K562 (cell line): ENCODE measurements at regions not wholly inside any gene's neighbourhood (a gene's known extent, or its start where the extent isn't known, plus 50 kb on each side); places are given as distances from the start of the nearest gene placed in this dataset.
"Not testable (repeated sequence)": the region's sequence is repeated elsewhere in the genome, so short reads cannot be mapped to it uniquely, and the experiment has no call there.

ENCODE experiments used
- ATAC-seq: fragments of 200-7000 bp; cut with Tn5 transposase; 3 replicates; pipeline ENCODE4 v1.9.1; 2020; ENCODE audit warnings: moderate library complexity
- BruUV-seq: library from RNA; stranded (reverse); fragments of 400-500 nt; replicated peaks from 2 replicates; lab custom pipeline; 2021; lab: Mats Ljungman, UMichigan
- CTCF ChIA-PET: fragments of 300-600 bp; formaldehyde crosslinking; extraction: SDS; loops from one replicate; lab custom pipeline; 2021; ENCODE audit warnings: low intra/inter-chr PET ratio; lab: Yijun Ruan, JAX
- POLR2A ChIA-PET: fragments of 300-600, 350-650 bp; sonication (Branson Sonifier 250); formaldehyde crosslinking; extraction: SDS; loops from one replicate; lab custom pipeline; 2021; ENCODE audit warnings: antibody characterized with exemption, inconsistent platforms; lab: Yijun Ruan, JAX
- DNase-seq, 4 experiments: peaks; one replicate each; pipeline versions ENCODE4 v3.0.0 to v3.0.0-alpha.2; 2011 to 2018; ENCODE audit warnings: low spot score in 3 of 4, mixed read lengths in 3 of 4; ENCODE audit errors: extremely low read depth in 1 of 4
- FAIRE-seq: peaks from 2 replicates; lab custom pipeline; 2011; peaks lifted over from hg19 to GRCh38; lab: Jason Lieb, UNC
- H2AFZ ChIP-seq: 2 replicates; pipeline ENCODE4 v1.6.0; 2011; ENCODE audit warnings: low read depth, low read length, control low read depth, inconsistent platforms
- H3K27ac ChIP-seq: fragments of 200-600 bp; 3 replicates; pipeline ENCODE4 v1.8.0; 2011; ENCODE audit warnings: low read depth, mild to moderate bottlenecking, control low read depth, inconsistent platforms, low read length, moderate library complexity, mixed read lengths; ENCODE audit errors: extremely low read depth
- H3K27me3 ChIP-seq, 2 experiments: fragments of 300-600 bp in 1 of 2; 2 replicates in 1 of 2; 3 replicates in 1 of 2; pipeline versions ENCODE4 v1.6.0 to v1.8.0; 2011; ENCODE audit warnings: inconsistent platforms in 2 of 2, low read length in 2 of 2, mild to moderate bottlenecking in 1 of 2, mixed read lengths in 1 of 2, moderate library complexity in 1 of 2; ENCODE audit not compliant: control insufficient read depth in 2 of 2, insufficient read depth in 2 of 2
- H3K36me3 ChIP-seq: fragments of 300-600 bp; 3 replicates; pipeline ENCODE4 v1.8.0; 2011; ENCODE audit warnings: mild to moderate bottlenecking, low read length, inconsistent platforms; ENCODE audit not compliant: control insufficient read depth, insufficient read depth
- H3K4me1 ChIP-seq, 2 experiments: fragments of 200-600 bp in 1 of 2; replicated peaks in 1 of 2; 2 replicates in 1 of 2; 3 replicates in 1 of 2; pipeline versions ENCODE4 v1.5.1 to v1.8.0; 2011; ENCODE audit warnings: inconsistent platforms in 2 of 2, low read length in 2 of 2, mild to moderate bottlenecking in 1 of 2, mixed read lengths in 1 of 2, moderate library complexity in 1 of 2; ENCODE audit not compliant: control insufficient read depth in 2 of 2, insufficient read depth in 2 of 2
- H3K4me2 ChIP-seq: 2 replicates; pipeline ENCODE4 v1.6.1; 2011; ENCODE audit warnings: low read length, control low read depth, inconsistent platforms, mixed read lengths; ENCODE audit not compliant: insufficient read depth
- H3K4me3 ChIP-seq: fragments of 200-600 bp; sonication (generic), shearing (Covaris generic); 2 replicates; pipeline ENCODE4 v1.5.1; 2016; ENCODE audit warnings: control low read depth, inconsistent platforms
- H3K79me2 ChIP-seq: fragments of 200-600 bp; 3 replicates; pipeline ENCODE4 v1.8.0; 2011; ENCODE audit warnings: low read length, inconsistent platforms; ENCODE audit not compliant: control insufficient read depth, insufficient read depth
- H3K9ac ChIP-seq, 2 experiments: 2 replicates each; pipeline versions ENCODE4 v1.6.0 to v1.6.1; 2011; ENCODE audit warnings: low read depth in 2 of 2, low read length in 2 of 2, control low read depth in 1 of 2, inconsistent platforms in 1 of 2, mild to moderate bottlenecking in 1 of 2, mixed read lengths in 1 of 2; ENCODE audit not compliant: insufficient read depth in 1 of 2
- H3K9me1 ChIP-seq: one replicate; pipeline ENCODE4 v1.6.0; 2011; ENCODE audit warnings: inconsistent platforms, mild to moderate bottlenecking, low read length, moderate library complexity; ENCODE audit not compliant: control insufficient read depth, insufficient read depth
- H3K9me3 ChIP-seq: replicated peaks from 2 replicates; pipeline ENCODE4 v1.5.1; 2011; ENCODE audit warnings: low read depth, low read length, inconsistent platforms; ENCODE audit not compliant: control insufficient read depth, insufficient read depth
- H4K20me1 ChIP-seq: replicated peaks from 2 replicates; pipeline ENCODE4 v1.6.1; 2011; ENCODE audit warnings: low read length, inconsistent platforms, mixed read lengths; ENCODE audit not compliant: control insufficient read depth, insufficient read depth
- ADNP ChIP-seq: fragments of 200-800 bp; sonication (Bioruptor generic); IDR thresholded peaks from 2 replicates; pipeline ENCODE4 v1.6.1; 2016; ENCODE audit warnings: missing genetic modification characterization, missing compliant biosample characterization
- BCL6 ChIP-seq: fragments of 250-450 bp; sonication (Bioruptor Pico); IDR thresholded peaks from 2 replicates; pipeline ENCODE4 v1.4.0; 2020
- ESRRB ChIP-seq: fragments of 250-450 bp; sonication (Bioruptor Pico); IDR thresholded peaks from 2 replicates; pipeline ENCODE4 v1.5.0; 2020; ENCODE audit warnings: mild to moderate bottlenecking, moderate library complexity, borderline replicate concordance
- FIP1L1 ChIP-seq: fragments of 200-400 bp; formaldehyde crosslinking; IDR thresholded peaks from 2 replicates; pipeline ENCODE4 v1.6.1; 2018; ENCODE audit warnings: mild to moderate bottlenecking, low read depth, low read length; ENCODE audit not compliant: poor library complexity, severe bottlenecking
- MTA3 ChIP-seq: fragments of 450-650 bp; formaldehyde crosslinking; IDR thresholded peaks from 2 replicates; pipeline ENCODE4 v1.6.1; 2017; ENCODE audit warnings: mild to moderate bottlenecking, borderline replicate concordance
- POU5F1 ChIP-seq: fragments of 150-350 bp; IDR thresholded peaks from 2 replicates; pipeline ENCODE4 v1.6.1; 2014; ENCODE audit warnings: borderline replicate concordance, low read length, low read depth, mild to moderate bottlenecking; ENCODE audit not compliant: partially characterized antibody
- RBM25 ChIP-seq: fragments of 200-400 bp; formaldehyde crosslinking; IDR thresholded peaks from 2 replicates; pipeline ENCODE4 v1.6.1; 2018; ENCODE audit warnings: low read length, low read depth, moderate library complexity; ENCODE audit not compliant: severe bottlenecking
- SIN3B ChIP-seq: fragments of 450-650 bp; IDR thresholded peaks from 2 replicates; pipeline ENCODE4 v1.6.1; 2017; ENCODE audit warnings: low read depth, mild to moderate bottlenecking, moderate library complexity
- SP2 ChIP-seq: IDR thresholded peaks from 2 replicates; pipeline ENCODE4 v1.6.1; 2011; ENCODE audit warnings: mild to moderate bottlenecking, low read depth, low read length, moderate library complexity; ENCODE audit not compliant: poor library complexity, severe bottlenecking; ENCODE audit errors: extremely low read depth
- TGIF2 ChIP-seq: sonication (generic); formaldehyde crosslinking; IDR thresholded peaks from 2 replicates; pipeline ENCODE4 v1.8.1; 2022; ENCODE audit warnings: mild to moderate bottlenecking, missing genetic modification reagents, moderate library complexity
- TOE1 ChIP-seq, 2 experiments: fragments of 450-650 bp in 1 of 2; sonication (generic) in 1 of 2; formaldehyde crosslinking in 1 of 2; IDR thresholded peaks; 2 replicates each; pipeline versions ENCODE4 v1.7.1 to v1.8.0; 2016 to 2022; ENCODE audit warnings: borderline replicate concordance in 2 of 2, mild to moderate bottlenecking in 2 of 2, antibody characterized with exemption in 1 of 2, inconsistent platforms in 1 of 2, low read depth in 1 of 2, missing genetic modification reagents in 1 of 2, moderate library complexity in 1 of 2
- WGBS: fragments of 100-300 bp; shearing (Covaris generic); methylation state at CpG from one replicate; pipeline ENCODE4 v1.1.6; 2016; ENCODE audit warnings: low coverage, mixed read lengths; ENCODE audit not compliant: insufficient coverage; ENCODE audit errors: missing lambda C conversion rate; 5-methylcytosine and 5-hydroxymethylcytosine counted together
- in situ Hi-C: fragments of 300-500 bp; cut with MboI; formaldehyde crosslinking; loops from 4 replicates; pipeline ENCODE4 v1.15.0; 2018; ENCODE audit warnings: inconsistent platforms, mixed read lengths
- intact Hi-C: fragments of 100-400 bp; cut with micrococcal nuclease; formaldehyde crosslinking; loops from 2 replicates; pipeline ENCODE4 v1.14.2; 2022
- TF ChIP-seq, protein P1 (sequence below), 2 experiments: IDR thresholded peaks; 2 replicates each; pipeline ENCODE4 v1.6.1; 2011; ENCODE audit warnings: borderline replicate concordance in 1 of 2, control low read depth in 1 of 2, low read depth in 1 of 2, low read length in 1 of 2, mild to moderate bottlenecking in 1 of 2, mixed read lengths in 1 of 2, moderate library complexity in 1 of 2; ENCODE audit not compliant: insufficient read depth in 1 of 2, insufficient read length in 1 of 2, poor library complexity in 1 of 2, severe bottlenecking in 1 of 2; ENCODE audit errors: extremely low read depth in 1 of 2

DNA sequence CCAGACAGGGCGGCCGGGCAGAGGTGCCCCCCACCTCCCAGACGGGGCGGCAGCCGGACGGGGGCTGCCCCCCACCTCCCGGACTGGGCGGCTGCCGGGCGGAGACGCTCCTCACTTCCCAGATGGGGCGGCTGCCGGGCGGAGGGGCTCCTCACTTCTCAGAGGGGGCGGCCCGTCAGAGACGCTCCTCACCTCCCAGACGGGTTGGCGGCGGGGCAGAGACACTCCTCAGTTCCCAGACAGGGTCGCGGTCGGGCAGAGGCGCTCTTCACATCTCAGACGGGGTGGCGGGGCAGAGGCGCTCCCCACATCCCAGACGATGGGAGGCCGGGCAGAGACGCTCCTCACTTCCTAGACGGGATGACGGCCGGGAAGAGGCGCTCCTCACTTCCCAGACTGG is 68.5 kb upstream of the GPC4 start:
- intact Hi-C loops, H2AFZ ChIP-seq, H3K4me1 ChIP-seq, H3K4me2 ChIP-seq, BruUV-seq, H3K9me3 ChIP-seq, H3K9me1 ChIP-seq, H3K36me3 ChIP-seq, ATAC-seq, FAIRE-seq, H3K9ac ChIP-seq, H3K4me3 ChIP-seq, H3K27me3 ChIP-seq, H3K79me2 ChIP-seq, in situ Hi-C loops, DNase-seq, H4K20me1 ChIP-seq, H3K27ac ChIP-seq, CTCF ChIA-PET, POLR2A ChIA-PET: not testable (repeated sequence)
- WGBS: 0% methylated on average over 10 of the region's 34 CpGs

DNA sequence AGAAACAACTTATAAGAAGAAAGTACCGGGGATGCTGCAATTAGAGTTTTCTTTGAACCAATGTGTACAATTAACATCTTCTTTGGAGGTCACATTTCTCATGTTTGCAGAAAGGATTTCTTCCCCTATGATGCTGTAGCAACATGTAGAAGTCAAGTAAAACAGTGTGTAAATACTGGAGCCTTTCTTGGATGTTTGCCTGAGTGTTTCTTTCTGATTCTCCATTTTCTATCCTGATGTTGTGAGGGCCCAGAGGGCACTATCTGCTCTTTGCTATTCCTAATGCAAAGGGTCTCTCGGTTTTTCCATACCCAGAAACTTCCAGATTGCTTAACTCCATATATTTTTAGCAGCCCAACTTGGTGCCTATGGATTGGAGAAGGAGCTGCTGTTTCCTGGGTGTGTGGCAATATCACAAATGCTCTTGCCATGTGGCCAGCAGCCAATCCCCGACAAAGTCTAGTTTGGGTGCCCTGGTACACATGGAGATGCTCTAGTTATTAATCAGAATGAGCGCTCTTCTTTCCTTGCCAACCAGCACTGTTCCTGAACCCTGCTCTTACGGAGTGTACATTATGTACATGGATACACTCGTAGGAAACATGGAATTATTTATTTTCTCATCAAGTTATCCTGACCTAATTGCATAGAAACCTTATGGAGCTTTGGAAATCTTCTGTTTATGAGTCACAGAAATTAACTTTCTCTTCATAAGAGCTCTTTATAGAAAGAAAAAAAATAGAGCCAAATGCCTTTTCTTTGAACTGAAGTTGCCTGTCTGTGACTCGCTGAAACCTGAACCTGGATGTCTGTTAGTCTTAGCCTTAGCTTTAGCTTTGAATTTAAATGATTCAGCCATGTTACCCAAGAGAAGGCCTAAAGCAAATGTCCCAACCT is 67.0 kb upstream of the GPC4 start:
- Histone ChIP-seq H3K4me2 (no peak overlapping the region), H3K4me3 (no peak overlapping the region), H2AFZ (no peak overlapping the region), H3K27ac (no peak overlapping the region), H3K4me1 (no peaks in the 10 kb centered on the region), H4K20me1 (no peaks in the 10 kb centered on the region), H3K79me2 (no peaks in the 10 kb centered on the region), H3K36me3 (no peaks in the 10 kb centered on the region), H3K9ac (no peak overlapping the region), H3K9me1 (no peaks in the 10 kb centered on the region), H3K27me3 (no peaks in the 10 kb centered on the region), H3K9me3 (no peaks in the 10 kb centered on the region)
- TF ChIP-seq TGIF2 (CRISPR knock-in tag) (no peak), BCL6 (CRISPR knock-in tag) (no peak), SP2 (no peak), POU5F1 (no peak), FIP1L1 (no peak), RBM25 (no peak), ESRRB (CRISPR knock-in tag) (no peak), ADNP (tag) (no peak), TOE1 (IDR thresholded peaks at IDR 0.05; ENCODE audit: borderline replicate concordance) (no peak), TOE1 (CRISPR knock-in tag; IDR thresholded peaks at IDR 0.05; ENCODE audit: borderline replicate concordance, low read depth) (no peak), MTA3 (no peak), SIN3B (no peak)
- TF ChIP-seq, protein P1, sequence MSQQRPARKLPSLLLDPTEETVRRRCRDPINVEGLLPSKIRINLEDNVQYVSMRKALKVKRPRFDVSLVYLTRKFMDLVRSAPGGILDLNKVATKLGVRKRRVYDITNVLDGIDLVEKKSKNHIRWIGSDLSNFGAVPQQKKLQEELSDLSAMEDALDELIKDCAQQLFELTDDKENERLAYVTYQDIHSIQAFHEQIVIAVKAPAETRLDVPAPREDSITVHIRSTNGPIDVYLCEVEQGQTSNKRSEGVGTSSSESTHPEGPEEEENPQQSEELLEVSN (IDR thresholded peaks at IDR 0.05; ENCODE audit: borderline replicate concordance in 1 of 2, extremely low read depth in 1 of 2, insufficient read depth in 1 of 2, insufficient read length in 1 of 2, low read depth in 1 of 2, low read length in 1 of 2, poor library complexity in 1 of 2, severe bottlenecking in 1 of 2): no peak
- no peak for ATAC-seq
- BruUV-seq: no TSS peak
- 0% methylated on average over 4 of the region's 7 CpGs for WGBS
- ChIA-PET POLR2A (interaction anchor here (0.5 kb wide), 1 partner anchor 89 kb away, joined by 3 read pairs; no protein-coding TSS in a partner anchor), CTCF (no interaction called here)
- FAIRE-seq: no peak
- DNase-seq: no peak
- in situ Hi-C loops (no loop called here), intact Hi-C loops (no loop called here)
